GM21381 (cell line): ENCODE measurements at regions not wholly inside any gene's neighbourhood (a gene's known extent, or its start where the extent isn't known, plus 50 kb on each side); places are given as distances from the start of the nearest gene placed in this dataset.

Source experiments
- ATAC-seq: cut with Tn5 transposase; IDR thresholded peaks from one replicate; pipeline ENCODE4 v1.9.1; 2021; ENCODE audit warnings: mild to moderate bottlenecking, moderate library complexity; ENCODE audit not compliant: unreplicated experiment

- ATAC-seq, result peak; percentile 91
These were observed 236.8 kb upstream of the MAN1A1 start for GRCh38 chr6:119586250-119586882.

GRCh38 chr6:119584088-119584487, 234.5 kb upstream of the MAN1A1 start:
- no peak for ATAC-seq

DNA sequence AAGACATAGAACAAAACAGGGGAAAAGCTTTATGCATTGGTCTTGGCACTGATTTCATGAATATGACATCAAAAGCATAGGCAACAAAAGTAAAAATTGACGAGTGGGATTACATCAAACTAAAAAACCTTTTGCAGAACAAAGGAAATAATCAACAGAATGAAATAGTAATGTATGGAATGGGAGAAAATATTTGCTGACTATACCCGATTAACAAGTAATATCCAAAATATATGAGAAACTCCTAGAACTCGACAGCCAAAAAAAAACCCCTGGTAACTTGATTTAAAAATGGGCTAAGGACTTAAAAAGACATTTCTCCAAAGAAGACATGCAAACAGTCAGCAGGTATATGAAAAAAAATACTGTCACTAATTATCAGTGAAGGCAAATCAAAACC, 231.7 kb upstream of the MAN1A1 start:
- no peak for ATAC-seq

DNA sequence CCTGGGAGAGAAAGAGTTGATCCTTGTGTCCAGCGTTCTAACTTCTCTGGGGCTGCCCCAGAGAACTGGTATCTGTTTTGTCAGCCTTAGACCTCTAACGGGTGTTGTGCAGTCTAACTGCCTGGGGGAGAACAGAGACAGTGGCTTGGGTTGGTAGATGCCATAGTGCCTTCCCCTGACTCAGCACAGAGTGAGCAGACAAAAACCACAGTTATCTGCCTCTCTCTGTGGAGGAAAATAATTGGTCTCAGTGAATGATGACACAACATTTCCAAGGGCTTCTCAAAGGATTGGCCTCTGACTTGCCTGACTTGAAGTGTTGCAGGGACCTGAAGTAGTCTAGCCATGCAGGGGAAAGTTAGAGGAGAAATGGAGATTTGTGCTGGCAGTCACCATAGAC, 226.2 kb upstream of the MAN1A1 start:
- ATAC-seq, result no peak

DNA sequence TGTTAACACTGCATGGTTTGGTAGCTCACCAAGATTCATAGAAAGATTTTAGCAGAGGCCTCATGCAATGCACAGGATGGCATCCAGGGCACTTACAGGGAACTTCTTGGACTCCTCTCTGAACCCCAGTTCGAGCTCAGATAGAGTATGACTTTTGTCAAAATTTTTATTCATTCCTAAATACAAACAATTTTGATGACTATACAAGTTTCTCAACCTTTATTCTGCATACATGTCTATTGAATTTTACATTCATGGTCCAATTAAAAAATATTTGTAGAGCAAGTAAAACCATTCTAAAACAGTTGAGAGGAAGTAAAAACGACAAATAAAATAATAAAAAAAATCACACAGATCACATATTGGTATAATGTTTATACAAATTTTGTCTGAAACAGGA, 219.0 kb upstream of the MAN1A1 start:
- ATAC-seq, result no peak

- no peak for ATAC-seq
These were observed 217.1 kb upstream of the MAN1A1 start for GRCh38 chr6:119566546-119567260.

- no peak for ATAC-seq
These were observed 216.3 kb upstream of the MAN1A1 start for GRCh38 chr6:119565893-119566292.

DNA sequence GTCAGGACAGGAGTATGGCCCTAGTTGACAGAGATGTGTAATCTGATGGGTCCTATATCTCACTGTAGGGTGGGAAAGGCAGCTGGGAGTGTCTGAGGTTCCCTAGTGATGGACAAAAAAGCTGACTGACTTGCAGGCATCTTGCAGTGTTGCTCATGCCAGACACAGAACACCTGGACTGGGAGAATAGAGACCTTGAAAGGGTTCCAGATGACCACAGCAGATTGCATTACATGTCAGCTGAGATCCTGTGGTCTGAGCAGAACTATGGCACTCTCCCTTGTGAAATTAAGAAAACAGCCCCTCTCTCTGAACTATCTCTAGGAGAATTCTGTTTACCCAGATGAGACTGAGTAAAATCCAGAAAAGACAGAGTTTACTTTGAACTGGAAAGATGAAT, 212.6 kb upstream of the MAN1A1 start:
- no peak for ATAC-seq

GRCh38 chr6:119559586-119559985, 210.0 kb upstream of the MAN1A1 start:
- ATAC-seq, result no peak

DNA sequence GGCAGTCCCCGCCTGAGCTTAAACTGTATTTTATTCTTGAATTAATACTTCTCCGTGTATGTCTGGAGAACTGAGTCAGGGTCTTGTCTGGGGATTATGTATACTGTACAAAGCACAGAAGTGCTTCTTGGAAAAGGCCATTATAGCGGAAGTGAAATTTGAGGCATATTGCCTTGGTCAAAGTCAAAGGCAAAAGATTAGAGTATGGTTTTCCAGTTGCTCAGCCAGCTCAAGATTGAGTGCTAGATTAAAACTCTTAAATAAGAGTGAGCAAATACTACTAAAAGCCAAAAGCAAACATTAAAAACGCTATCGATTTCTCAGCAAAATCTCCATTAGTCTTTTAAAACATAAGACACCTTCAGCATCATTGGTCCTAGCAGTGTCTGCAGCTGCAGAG, 207.7 kb upstream of the MAN1A1 start:
- no peak for ATAC-seq

- no peak for ATAC-seq
These were observed 202.5 kb upstream of the MAN1A1 start for GRCh38 chr6:119552021-119552420.

DNA sequence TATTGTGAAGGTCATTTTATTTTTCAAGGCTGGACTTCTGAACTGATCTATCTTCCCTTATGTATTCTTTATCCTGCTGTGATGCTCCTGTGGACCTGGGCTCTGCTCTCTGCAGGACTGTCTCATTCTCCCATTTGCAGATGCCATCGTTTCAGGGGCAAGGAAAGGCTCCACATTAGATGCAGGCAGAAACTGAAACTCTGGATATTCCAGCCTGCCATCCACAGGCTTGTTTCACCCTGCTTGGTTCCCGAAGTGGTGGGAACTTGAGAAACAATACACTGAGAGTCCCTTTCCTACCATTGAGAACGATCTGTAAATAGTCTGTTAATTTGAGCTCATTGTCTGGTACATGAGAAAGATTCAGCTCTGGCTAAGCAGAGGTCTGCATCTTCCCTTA, 197.5 kb upstream of the MAN1A1 start:
- no peak for ATAC-seq

GRCh38 chr6:119545245-119545644, 195.7 kb upstream of the MAN1A1 start:
- no peak for ATAC-seq

DNA sequence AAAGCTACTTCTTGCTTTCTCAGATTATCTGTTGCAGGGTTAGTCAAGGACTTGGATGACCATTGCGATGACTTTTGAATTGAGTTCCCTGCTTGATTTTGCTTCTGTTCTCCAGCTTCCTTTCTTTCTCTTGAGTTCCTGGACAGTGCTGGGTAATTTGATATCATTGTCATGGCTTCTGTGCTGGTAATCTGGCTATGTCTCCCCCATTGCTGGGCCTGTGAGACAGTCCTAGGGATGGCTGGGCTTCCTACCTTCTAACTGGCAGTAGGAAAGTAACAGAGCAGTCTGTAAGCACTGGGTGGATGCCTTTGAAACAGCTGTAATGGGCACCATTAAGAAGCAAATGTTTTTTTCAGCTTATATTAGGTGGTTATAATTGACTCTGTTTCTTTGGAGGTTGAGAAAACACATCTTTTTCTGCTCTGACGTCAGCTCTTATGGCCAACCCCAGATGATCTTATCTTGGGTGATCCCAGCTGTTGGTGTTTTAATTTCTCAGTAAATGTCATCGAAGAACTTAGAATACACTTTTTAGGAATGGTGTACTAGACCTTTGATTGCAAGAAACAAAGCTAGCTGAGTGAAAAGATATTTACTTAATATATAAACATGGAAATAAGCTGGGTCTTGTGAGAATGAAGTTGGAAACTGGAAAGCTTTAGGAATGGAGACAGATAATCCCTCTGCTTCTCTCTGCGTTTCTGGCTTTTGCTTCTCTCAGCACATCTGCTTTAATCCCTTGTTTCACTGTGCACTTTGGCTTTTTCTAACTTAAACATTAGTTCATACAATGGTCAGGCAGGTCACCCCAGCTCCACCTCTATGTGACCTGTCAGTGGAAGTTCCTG, 195.0 kb upstream of the MAN1A1 start:
- no peak for ATAC-seq

- ATAC-seq, result no peak
These were observed 193.8 kb upstream of the MAN1A1 start for GRCh38 chr6:119543332-119543731.

GRCh38 chr6:119542037-119542436, 192.5 kb upstream of the MAN1A1 start:
- ATAC-seq, result no peak

GRCh38 chr6:119541132-119541905, 191.8 kb upstream of the MAN1A1 start:
- no peak for ATAC-seq

DNA sequence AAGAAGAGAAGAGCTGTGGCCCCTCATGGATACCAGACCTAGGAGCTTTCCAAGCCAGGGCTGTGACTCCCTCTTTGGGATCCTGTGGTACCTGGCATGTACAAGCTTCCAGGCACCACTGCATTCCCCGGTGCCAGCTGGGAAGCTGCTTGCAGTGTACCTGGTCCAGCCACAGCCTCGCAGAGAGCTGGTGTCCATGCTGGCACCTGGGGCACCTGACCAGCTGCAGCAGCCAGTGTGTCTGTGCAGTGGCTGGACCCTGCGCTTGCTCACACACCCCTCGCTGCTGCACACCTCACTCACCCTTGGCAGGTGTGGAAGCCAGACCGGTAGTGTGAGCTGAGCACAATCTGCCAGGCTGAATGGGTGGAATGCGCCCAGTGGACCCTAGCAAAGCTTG, 190.9 kb upstream of the MAN1A1 start:
- ATAC-seq, result no peak

DNA sequence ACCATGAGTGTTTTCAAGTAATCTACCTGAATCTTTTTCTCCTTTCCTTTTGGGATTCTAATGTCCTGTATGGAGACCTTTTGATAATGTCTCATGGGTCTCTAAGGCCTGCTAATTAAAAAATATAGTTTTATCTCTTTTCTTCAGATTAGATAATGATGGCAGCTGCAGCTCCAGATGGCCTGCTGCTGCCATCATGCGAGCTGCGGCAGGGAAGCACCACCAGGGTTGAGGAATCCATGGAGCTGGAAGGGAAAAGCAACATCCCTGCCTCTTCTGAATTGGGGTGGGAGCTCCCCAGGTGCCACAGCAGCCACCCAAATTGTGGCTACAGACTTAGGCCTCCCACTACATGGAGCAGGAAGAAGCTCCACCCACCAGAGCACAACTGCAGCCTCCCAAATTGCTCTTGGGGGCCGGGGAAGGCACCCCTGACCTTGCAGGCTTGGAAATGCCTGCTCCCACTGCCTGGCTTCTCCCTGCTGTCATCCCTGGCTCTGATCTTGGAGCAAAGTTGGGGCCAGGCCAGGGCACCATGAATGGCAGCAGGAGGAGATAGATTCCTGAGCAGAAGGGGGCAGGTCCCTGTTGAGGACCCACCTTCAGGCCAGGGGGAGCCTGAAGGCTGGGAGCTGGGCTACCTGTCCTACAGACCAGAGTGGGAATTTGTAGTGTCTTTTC, 189.6 kb upstream of the MAN1A1 start:
- no peak for ATAC-seq

DNA sequence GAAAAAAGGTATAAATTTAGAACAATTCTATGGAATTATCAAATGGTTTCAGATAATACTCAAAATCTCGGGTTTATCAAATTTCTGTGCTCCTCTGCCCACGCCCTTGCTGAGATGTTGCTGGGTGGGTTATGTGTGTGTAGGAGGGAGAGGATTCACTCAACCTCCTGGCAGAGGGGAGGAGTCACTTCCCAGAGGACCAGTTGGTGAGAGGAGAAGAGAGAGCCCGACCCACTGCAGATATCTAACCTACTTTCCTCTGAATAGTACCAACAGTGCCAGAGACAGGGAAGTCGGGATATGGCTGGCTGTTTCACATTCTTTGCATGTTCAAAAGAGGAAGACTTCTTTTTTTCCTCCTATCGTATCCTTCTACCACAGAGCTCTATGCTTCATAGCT, 187.1 kb upstream of the MAN1A1 start:
- no peak for ATAC-seq

DNA sequence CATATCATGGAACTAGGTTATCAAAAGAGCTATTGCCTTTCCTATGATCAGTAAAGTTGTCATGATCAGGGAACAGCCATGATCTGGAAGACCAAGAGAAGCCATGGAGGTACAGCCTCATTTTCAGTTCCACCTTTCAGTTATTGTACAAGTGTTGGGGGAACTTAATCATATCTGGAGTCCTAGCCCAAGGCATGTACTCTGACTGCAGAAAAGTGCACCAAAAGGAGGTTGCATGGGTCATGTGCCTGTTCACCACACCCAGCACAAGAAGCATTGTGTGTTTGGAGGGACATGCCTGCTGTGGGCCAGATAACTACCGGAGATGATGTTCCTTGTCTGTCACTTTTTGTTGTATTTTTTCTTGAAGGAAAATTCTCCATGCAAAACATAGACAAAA, 185.8 kb upstream of the MAN1A1 start:
- ATAC-seq, result peak; percentile 50
